ENCODE measurements at regions not wholly inside any gene's neighbourhood (a gene's known extent, or its start where the extent isn't known, plus 50 kb on each side); places are given as distances from the start of the nearest gene placed in this dataset.

DNA sequence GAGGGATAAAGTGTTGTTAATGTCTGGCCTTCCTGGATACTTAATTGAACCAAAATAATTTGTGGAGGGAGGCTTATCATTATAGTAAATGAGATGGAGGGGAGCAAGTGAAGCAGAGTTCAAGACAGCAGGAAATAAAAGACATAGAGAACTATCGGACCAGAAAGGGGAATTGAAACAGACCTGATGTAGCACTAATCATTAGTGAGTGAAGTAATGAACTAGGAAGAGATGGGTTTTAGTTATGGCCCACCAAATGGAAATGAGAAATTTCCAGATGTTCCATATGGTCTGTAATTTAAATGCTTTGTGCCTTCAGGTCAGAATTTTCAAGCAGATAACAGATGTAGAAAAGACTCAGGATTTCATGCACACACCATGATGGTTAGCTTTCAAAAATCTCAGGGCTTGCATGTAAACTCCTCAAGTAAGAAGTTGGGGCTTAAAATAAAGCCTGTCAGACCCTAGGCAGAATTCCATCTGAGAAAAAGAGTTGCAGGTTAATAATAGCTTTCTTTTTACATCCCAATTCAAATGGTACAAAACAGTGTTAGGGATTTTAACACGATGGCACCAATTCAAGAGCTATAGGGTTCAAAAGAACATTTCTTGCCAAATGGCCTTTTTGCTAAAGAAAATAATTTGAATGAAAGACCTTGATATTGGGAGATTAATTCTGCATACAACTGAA, 355.8 kb downstream of the FSCB start:
- TF ChIP-seq, protein P1, sequence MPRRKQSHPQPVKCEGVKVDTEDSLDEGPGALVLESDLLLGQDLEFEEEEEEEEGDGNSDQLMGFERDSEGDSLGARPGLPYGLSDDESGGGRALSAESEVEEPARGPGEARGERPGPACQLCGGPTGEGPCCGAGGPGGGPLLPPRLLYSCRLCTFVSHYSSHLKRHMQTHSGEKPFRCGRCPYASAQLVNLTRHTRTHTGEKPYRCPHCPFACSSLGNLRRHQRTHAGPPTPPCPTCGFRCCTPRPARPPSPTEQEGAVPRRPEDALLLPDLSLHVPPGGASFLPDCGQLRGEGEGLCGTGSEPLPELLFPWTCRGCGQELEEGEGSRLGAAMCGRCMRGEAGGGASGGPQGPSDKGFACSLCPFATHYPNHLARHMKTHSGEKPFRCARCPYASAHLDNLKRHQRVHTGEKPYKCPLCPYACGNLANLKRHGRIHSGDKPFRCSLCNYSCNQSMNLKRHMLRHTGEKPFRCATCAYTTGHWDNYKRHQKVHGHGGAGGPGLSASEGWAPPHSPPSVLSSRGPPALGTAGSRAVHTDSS (CRISPR knock-in tag; conservative IDR thresholded peaks at IDR 0.05), result no peak
- TF ChIP-seq POLR2A (IDR thresholded peaks at IDR 0.05; ENCODE audit: insufficient read depth in 1 of 2, low read depth in 2 of 2, low read length in 2 of 2) (no peak), BRCA1 (CRISPR knock-in tag; IDR thresholded peaks at IDR 0.05) (no peak), ZNF335 (CRISPR knock-in tag; IDR thresholded peaks at IDR 0.05) (no peak), RARA (CRISPR knock-in tag; IDR thresholded peaks at IDR 0.05) (no peak), ZNF232 (CRISPR knock-in tag; IDR thresholded peaks at IDR 0.05; ENCODE audit: borderline replicate concordance) (no peak), TGIF2 (CRISPR knock-in tag; IDR thresholded peaks at IDR 0.05) (no peak), EZH2 (conservative IDR thresholded peaks at IDR 0.05; ENCODE audit: low read depth, low read length) (no peak), KAT8 (CRISPR knock-in tag; IDR thresholded peaks at IDR 0.05) (no peak), ZNF101 (CRISPR knock-in tag; IDR thresholded peaks at IDR 0.05; ENCODE audit: borderline replicate concordance, low read depth) (no peak)
- TF ChIP-seq, protein P2, sequence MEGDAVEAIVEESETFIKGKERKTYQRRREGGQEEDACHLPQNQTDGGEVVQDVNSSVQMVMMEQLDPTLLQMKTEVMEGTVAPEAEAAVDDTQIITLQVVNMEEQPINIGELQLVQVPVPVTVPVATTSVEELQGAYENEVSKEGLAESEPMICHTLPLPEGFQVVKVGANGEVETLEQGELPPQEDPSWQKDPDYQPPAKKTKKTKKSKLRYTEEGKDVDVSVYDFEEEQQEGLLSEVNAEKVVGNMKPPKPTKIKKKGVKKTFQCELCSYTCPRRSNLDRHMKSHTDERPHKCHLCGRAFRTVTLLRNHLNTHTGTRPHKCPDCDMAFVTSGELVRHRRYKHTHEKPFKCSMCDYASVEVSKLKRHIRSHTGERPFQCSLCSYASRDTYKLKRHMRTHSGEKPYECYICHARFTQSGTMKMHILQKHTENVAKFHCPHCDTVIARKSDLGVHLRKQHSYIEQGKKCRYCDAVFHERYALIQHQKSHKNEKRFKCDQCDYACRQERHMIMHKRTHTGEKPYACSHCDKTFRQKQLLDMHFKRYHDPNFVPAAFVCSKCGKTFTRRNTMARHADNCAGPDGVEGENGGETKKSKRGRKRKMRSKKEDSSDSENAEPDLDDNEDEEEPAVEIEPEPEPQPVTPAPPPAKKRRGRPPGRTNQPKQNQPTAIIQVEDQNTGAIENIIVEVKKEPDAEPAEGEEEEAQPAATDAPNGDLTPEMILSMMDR (CRISPR knock-in tag; IDR thresholded peaks at IDR 0.05), result no peak
- TF ChIP-seq, protein P3, sequence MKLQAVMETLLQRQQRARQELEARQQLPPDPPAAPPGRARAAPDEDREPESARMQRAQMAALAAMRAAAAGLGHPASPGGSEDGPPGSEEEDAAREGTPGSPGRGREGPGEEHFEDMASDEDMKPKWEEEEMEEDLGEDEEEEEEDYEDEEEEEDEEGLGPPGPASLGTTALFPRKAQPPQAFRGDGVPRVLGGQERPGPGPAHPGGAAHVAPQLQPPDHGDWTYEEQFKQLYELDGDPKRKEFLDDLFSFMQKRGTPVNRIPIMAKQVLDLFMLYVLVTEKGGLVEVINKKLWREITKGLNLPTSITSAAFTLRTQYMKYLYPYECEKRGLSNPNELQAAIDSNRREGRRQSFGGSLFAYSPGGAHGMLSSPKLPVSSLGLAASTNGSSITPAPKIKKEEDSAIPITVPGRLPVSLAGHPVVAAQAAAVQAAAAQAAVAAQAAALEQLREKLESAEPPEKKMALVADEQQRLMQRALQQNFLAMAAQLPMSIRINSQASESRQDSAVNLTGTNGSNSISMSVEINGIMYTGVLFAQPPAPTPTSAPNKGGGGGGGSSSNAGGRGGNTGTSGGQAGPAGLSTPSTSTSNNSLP (IDR thresholded peaks at IDR 0.05; ENCODE audit: low read depth, low read length), result no peak
- TF ChIP-seq, protein P4, sequence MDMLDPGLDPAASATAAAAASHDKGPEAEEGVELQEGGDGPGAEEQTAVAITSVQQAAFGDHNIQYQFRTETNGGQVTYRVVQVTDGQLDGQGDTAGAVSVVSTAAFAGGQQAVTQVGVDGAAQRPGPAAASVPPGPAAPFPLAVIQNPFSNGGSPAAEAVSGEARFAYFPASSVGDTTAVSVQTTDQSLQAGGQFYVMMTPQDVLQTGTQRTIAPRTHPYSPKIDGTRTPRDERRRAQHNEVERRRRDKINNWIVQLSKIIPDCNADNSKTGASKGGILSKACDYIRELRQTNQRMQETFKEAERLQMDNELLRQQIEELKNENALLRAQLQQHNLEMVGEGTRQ (IDR thresholded peaks at IDR 0.05; ENCODE audit: low read depth, low read length), result no peak
- TF ChIP-seq, protein P4 (CRISPR knock-in tag; IDR thresholded peaks at IDR 0.05; ENCODE audit: borderline replicate concordance), result no peak
- TF ChIP-seq, protein P5, sequence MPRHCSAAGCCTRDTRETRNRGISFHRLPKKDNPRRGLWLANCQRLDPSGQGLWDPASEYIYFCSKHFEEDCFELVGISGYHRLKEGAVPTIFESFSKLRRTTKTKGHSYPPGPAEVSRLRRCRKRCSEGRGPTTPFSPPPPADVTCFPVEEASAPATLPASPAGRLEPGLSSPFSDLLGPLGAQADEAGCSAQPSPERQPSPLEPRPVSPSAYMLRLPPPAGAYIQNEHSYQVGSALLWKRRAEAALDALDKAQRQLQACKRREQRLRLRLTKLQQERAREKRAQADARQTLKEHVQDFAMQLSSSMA (CRISPR knock-in tag; IDR thresholded peaks at IDR 0.05), result no peak
